AG09309 (cell line): ENCODE measurements at regions not wholly inside any gene's neighbourhood (a gene's known extent, or its start where the extent isn't known, plus 50 kb on each side); places are given as distances from the start of the nearest gene placed in this dataset.
"Not testable (repeated sequence)": the region's sequence is repeated elsewhere in the genome, so short reads cannot be mapped to it uniquely, and the experiment has no call there.

Source experiments
- DNase-seq: peaks from one replicate; pipeline ENCODE4 v3.0.0-alpha.2; 2010; ENCODE audit warnings: low read depth
- H3K4me3 ChIP-seq: 2 replicates; pipeline ENCODE4 v1.5.1; 2011; ENCODE audit warnings: mild to moderate bottlenecking, low read depth, low read length, moderate library complexity; ENCODE audit not compliant: control insufficient read depth
- TF ChIP-seq, protein P1 (sequence below): IDR thresholded peaks from 2 replicates; pipeline ENCODE4 v1.5.1; 2011; ENCODE audit warnings: mild to moderate bottlenecking, low read depth, low read length, inconsistent platforms; ENCODE audit not compliant: insufficient read depth, control insufficient read depth; ENCODE audit errors: missing control alignments

DNA sequence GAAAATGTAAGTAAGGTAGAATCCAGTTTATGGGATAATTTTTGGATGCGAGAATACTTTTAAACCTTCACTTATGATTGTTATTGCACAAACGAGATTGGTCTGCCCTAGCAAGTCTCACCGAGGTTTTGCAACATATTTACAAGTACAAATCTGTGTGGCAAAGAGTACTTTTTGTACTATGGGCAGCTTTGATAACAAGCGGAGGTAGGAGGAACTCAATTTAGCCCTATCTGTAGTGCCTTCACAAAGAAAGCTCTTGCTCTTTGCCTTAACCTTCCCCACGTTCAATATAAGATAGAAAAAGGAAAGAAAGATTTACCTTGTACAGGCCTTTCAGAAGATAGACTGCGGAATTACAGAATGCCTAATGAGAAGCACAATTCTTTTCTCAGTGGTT is 77.5 kb upstream of the HIVEP1 start:
- DNase-seq, result no peak
- H3K4me3 ChIP-seq, result no peak overlapping the region
- TF ChIP-seq, protein P1, sequence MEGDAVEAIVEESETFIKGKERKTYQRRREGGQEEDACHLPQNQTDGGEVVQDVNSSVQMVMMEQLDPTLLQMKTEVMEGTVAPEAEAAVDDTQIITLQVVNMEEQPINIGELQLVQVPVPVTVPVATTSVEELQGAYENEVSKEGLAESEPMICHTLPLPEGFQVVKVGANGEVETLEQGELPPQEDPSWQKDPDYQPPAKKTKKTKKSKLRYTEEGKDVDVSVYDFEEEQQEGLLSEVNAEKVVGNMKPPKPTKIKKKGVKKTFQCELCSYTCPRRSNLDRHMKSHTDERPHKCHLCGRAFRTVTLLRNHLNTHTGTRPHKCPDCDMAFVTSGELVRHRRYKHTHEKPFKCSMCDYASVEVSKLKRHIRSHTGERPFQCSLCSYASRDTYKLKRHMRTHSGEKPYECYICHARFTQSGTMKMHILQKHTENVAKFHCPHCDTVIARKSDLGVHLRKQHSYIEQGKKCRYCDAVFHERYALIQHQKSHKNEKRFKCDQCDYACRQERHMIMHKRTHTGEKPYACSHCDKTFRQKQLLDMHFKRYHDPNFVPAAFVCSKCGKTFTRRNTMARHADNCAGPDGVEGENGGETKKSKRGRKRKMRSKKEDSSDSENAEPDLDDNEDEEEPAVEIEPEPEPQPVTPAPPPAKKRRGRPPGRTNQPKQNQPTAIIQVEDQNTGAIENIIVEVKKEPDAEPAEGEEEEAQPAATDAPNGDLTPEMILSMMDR, result no peak

DNA sequence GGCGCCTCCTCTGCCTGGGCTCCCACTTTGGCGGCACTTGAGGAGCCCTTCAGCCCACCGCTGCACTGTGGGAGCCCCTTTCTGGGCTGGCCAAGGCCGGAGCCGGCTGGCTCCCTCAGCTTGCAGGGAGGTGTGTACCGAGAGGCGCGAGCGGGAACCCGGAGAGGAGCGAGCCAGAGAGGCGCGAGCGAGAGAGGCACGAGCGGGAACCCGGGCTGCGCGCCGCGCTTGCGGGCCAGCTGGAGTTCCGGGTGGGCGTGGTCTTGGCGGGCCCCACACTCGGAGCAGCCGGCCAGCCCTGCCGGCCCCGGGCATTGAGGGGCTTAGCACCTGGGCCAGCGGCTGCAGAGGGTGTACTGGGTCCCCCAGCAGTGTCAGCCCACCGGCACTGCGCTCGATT is 79.2 kb upstream of the HIVEP1 start:
- not testable (repeated sequence) for DNase-seq

DNA sequence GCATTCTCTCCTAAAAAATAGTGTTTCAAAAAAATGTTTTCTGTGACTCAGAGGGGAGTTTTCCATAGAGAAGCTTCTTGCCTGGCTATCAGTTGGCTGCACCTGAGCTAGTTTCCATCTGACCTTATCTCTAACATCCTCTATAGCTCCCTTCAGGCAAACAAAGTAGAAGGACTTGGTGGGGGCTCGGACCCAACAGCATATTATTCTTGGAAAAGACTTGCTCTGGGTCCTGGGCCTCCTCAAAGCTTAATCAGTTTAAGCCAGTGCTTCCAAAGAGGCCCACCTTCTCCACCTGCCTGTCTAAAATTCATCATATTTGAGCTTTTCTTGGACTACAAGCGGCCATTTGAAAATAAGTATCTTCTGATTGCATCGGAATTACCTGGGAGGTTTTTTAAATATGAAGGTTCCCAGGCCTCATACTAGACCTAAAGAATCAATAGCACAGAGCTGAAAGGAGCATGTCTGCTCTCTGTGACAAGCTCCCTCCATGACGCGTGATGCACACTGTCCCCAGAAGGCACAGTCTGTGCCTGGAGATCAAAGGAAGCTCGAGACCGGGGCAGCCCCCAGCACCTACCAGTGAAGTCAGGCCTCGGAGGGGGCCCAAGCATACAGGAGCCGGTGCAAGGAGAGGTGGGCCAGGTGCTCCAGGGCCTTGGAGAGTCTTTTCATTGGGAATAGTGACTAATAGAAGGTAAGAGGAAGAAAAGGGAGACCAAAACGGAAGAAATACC is 80.6 kb upstream of the HIVEP1 start:
- TF ChIP-seq, protein P1, result no peak
- H3K4me3 ChIP-seq, result no peak overlapping the region
- DNase-seq, result no peak

More for the DNA sequence above, 79.2 kb upstream of the HIVEP1 start:
- not testable (repeated sequence) for H3K4me3 ChIP-seq

DNA sequence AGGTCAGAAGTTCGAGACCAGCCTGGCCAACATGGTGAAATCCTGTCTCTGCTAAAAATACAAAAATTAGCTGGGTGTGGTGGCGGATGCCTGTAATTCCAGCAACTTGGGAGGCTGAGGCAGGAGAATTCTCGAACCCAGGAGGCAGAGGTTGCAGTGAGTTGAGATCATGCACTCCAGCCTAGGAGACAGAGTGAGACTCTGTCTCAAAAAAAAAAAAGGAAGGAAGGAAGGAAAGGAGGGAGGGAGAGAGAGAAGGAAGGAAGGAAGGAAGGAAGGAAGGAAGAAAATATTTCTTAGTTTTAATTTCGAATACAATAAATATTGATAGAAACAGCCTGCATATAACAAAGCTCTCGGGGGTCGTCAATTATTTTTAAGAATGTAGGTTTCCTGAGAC is 81.3 kb upstream of the HIVEP1 start:
- not testable (repeated sequence) for DNase-seq, H3K4me3 ChIP-seq

DNA sequence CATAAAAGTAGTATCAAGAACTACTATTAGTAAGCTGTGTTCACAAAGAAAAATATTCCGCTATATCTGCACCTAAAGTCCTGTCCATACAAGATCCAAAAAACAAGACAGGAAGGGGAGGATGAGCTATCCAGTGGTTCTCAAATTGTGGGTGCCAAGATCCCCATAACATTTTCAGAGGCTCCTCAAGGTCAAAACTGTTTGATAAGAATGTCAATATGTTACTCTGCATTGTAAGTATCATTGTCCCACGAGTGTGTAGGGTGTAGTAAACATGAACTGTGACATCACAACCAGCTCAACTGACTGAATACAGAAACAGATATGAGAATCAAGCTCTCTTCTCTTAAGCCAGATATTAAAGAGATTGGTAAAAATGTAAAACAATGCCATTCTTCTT is 81.9 kb upstream of the HIVEP1 start:
- no peak overlapping the region for H3K4me3 ChIP-seq
- TF ChIP-seq, protein P1, result no peak
- no peak for DNase-seq

DNA sequence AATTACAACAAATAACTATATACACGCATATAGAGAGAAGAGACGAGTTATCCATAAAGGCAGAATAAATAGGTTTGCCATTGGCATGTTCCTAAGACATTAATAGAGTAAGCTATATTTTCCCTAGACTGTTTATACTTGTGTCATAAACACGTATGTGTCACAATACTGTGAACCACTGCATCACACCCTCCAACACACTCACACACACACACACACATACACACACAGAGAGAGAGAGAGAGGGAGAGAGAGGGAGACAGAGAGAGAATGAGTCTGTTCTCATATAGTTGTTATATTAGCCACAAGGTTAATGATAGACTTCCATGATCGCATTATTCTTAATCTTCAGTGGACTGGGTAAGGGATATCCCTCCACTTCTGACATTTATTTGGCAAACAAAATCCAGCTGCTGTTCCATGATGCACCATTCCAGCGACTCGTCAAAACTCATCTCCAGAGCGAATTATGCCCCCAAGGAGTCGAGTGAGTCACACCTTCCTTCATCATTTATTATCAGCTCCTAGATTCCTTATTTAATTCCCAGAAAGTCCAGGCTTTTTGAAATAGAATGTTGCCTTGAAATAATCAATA is 82.8 kb upstream of the HIVEP1 start:
- no peak overlapping the region for H3K4me3 ChIP-seq
- TF ChIP-seq, protein P1, result no peak
- no peak for DNase-seq

DNA sequence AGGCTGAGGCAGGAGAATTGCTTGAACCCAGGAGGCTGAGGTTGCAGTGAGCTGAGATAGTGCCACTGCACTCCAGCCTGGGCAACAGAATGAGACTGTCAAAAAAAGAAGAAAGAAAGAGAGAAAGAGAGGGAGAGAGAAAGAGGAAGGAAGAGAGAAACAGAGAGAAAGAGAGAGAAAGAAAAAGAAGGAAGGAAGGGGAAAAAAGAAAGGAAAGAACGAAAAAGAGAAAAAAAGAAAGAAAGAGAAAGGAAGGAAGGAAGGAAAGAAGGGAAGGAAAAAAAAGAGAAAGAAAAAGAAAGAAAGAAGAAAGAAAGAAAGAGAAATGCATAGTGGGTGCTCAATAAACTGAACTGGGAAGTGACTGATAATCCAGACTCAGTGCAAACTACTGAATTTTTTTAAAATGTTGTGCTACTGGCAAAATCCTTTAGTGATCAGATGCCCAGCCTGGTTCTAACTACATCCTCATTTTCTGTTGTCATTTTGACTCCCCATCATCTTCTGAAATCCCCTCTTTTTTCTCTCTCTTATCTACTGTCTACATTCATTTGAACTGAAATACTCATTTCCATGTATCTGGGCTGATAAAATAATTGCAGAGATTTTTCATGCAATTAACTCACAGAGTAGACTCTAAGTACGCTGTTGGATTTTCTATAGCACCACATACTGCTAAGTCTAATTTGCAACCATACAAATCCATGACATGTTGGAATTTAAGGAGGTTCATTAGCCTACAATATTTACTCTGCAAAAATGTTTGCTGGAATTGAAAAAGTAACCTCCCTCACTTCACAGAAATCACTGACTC is 85.3 kb upstream of the HIVEP1 start:
- DNase-seq, result no peak
- TF ChIP-seq, protein P1, result no peak
- no peak overlapping the region for H3K4me3 ChIP-seq
